Pancreas (tissue), 10 donors: ENCODE measurements at regions not wholly inside any gene's neighbourhood (a gene's known extent, or its start where the extent isn't known, plus 50 kb on each side); places are given as distances from the start of the nearest gene placed in this dataset.

ENCODE experiments used
- ATAC-seq, 4 donors: fragments of 200-7000 bp; cut with Tn5 transposase; one replicate each; pipeline versions ENCODE4 v1.8.0 to v1.9.1; 2020; ENCODE audit warnings: mild to moderate bottlenecking in 4 of 4, moderate library complexity in 4 of 4
- DNase-seq, 6 donors: peaks; one replicate each; pipeline ENCODE4 v3.0.0-alpha.2; 2020
- FAIRE-seq: peaks from 2 replicates; lab custom pipeline; 2012; peaks lifted over from hg19 to GRCh38; lab: Jason Lieb, UNC
- H3K27ac ChIP-seq, 4 donors: fragments of 200-600 bp; sonication (generic); 1 replicate in 3 of 4; 2 replicates in 1 of 4; pipeline versions ENCODE4 v1.5.0 to v1.8.0; 2020
- H3K27me3 ChIP-seq, 4 donors: fragments of 200-600 bp; one replicate each; pipeline ENCODE4 v1.8.0; 2021
- H3K36me3 ChIP-seq, 3 donors: fragments of 200-600 bp; sonication (generic) in 1 of 3; one replicate each; pipeline versions ENCODE4 v1.5.0 to v1.8.0; 2020 to 2021
- H3K4me1 ChIP-seq, 3 donors: fragments of 200-600 bp; one replicate each; pipeline ENCODE4 v1.8.0; 2021
- H3K4me3 ChIP-seq, 4 donors: fragments of 200-600 bp; sonication (generic) in 2 of 4; one replicate each; pipeline versions ENCODE4 v1.5.0 to v1.8.0; 2020 to 2021
- H3K9me3 ChIP-seq, 4 donors: fragments of 200-600 bp; one replicate each; pipeline ENCODE4 v1.8.0; 2021
- CTCF ChIP-seq, 4 donors: fragments of 200-600 bp; sonication (generic) in 3 of 4; IDR thresholded peaks; one replicate each; pipeline versions ENCODE4 v1.5.0 to v1.8.0; 2021; ENCODE audit warnings: antibody characterized with exemption in 4 of 4
- WGBS, 2 donors: extraction: QIAGEN DNeasy Blood & Tissue Kit; methylation state at CpG; one replicate each; pipeline ENCODE4 v1.1.7; 2013; 5-methylcytosine and 5-hydroxymethylcytosine counted together
- intact Hi-C, 3 donors: fragments of 100-400 bp; cut with DNase I; formaldehyde crosslinking; loops; one replicate each; pipeline versions ENCODE4 v1.11.1 to v1.14.2; 2022
- donor health status: healthy with polysubstance abuse.
- donor health status: DM: no; HTN: no; CAD: no; lungs with moderate emphysema.
- donor health status: DM: no; HTN: no; CAD: no.
- donor health status: control.
- donor health status: control.
- donor health status: Bipolar disorder and iron deficiency.
- donor health status: DM: yes; HTN: yes; CAD: no.
- donor health status: DM: no; HTN: no; CAD: no.
- donor health status: DM: no; HTN: no; CAD: no.
- donor health status: DM: yes; HTN: yes; CAD: no.

- intact Hi-C loops, result no loop called here
- WGBS, 2 donors, result 28 to 41% methylated on average over 1 of the region's 1 CpG
- H3K4me1 ChIP-seq, result no peaks in the 10 kb centered on the region
- no peaks in the 10 kb centered on the region for H3K9me3 ChIP-seq
- TF ChIP-seq CTCF (IDR thresholded peaks at IDR 0.05), result no peak
- DNase-seq, result no peak
- no peak overlapping the region for H3K27ac ChIP-seq
- ATAC-seq, result no peak
- no peak overlapping the region for H3K4me3 ChIP-seq
- no peak for FAIRE-seq
- H3K27me3 ChIP-seq, result peaks cover 0 to 4% (median 0%) of the 10 kb centered on the region in 4 donors
- no peaks in the 10 kb centered on the region for H3K36me3 ChIP-seq
Observed at GRCh38 chr10:83706120-83706519, 433.2 kb upstream of the GHITM start.

- ATAC-seq, result no peak
- FAIRE-seq, result no peak
- DNase-seq, result no peak
- H3K27ac ChIP-seq, result no peak overlapping the region
- no peaks in the 10 kb centered on the region for H3K36me3 ChIP-seq
- 41 to 50% methylated on average over 2 of the region's 2 CpGs for WGBS, 2 donors
- no peak for TF ChIP-seq CTCF (IDR thresholded peaks at IDR 0.05)
- no peak overlapping the region for H3K4me3 ChIP-seq
- H3K4me1 ChIP-seq, result no peaks in the 10 kb centered on the region
- no peaks in the 10 kb centered on the region for H3K9me3 ChIP-seq
- peaks cover 0 to 4% (median 0%) of the 10 kb centered on the region in 4 donors for H3K27me3 ChIP-seq
- intact Hi-C loops, result no loop called here
Observed at GRCh38 chr10:83706952-83707582, 432.2 kb upstream of the GHITM start.

DNA sequence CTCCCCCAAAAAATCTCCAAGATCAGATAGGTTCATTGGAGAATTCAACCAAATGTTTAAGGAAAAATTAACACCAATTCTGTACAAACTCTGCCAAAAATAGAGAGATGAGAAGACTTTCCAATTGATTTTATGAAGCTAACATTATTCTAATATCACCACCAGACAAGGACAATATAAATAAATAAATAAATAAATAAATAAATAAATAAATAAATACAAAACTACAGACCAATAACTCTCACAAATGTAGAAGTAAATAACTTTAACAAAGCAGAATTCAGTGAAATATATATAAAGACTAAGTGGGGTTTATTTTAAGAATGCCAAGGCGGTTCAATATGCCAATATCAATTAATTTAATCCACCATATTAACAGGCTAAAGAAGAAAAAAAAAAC lies 425.9 kb upstream of the GHITM start:
- intact Hi-C loops, result no loop called here
- TF ChIP-seq CTCF (IDR thresholded peaks at IDR 0.05), result no peak

GRCh38 chr10:83723080-83723479 lies 416.2 kb upstream of the GHITM start:
- Histone ChIP-seq H3K27me3 (no peaks in the 10 kb centered on the region), H3K4me3 (no peak overlapping the region), H3K9me3 (no peaks in the 10 kb centered on the region), H3K4me1 (no peaks in the 10 kb centered on the region), H3K27ac (no peak overlapping the region), H3K36me3 (no peaks in the 10 kb centered on the region)
- no peak for FAIRE-seq
- no peak for ATAC-seq
- WGBS, 2 donors, result 74 to 78% methylated on average over 2 of the region's 2 CpGs
- no peak for TF ChIP-seq CTCF (IDR thresholded peaks at IDR 0.05)
- DNase-seq, result no peak
- intact Hi-C loops, result no loop called here

More for the DNA sequence above, 425.9 kb upstream of the GHITM start:
- no peak for DNase-seq
- Histone ChIP-seq H3K9me3 (no peaks in the 10 kb centered on the region), H3K4me1 (no peaks in the 10 kb centered on the region), H3K27ac (no peak overlapping the region), H3K27me3 (peaks cover 0 to 3% (median 0%) of the 10 kb centered on the region in 4 donors), H3K4me3 (no peak overlapping the region), H3K36me3 (no peaks in the 10 kb centered on the region)
- 32 to 78% methylated on average over 1 of the region's 1 CpG for WGBS, 2 donors
- FAIRE-seq, result no peak
- no peak for ATAC-seq

- H3K27me3 ChIP-seq, result no peaks in the 10 kb centered on the region
- H3K9me3 ChIP-seq, result no peaks in the 10 kb centered on the region
- WGBS, 2 donors, result 65 to 75% methylated on average over 5 of the region's 5 CpGs
- DNase-seq, result no peak
- intact Hi-C loops, result no loop called here
- H3K27ac ChIP-seq, result no peak overlapping the region
- no peak for ATAC-seq
- no peak for TF ChIP-seq CTCF (IDR thresholded peaks at IDR 0.05)
- H3K4me3 ChIP-seq, result no peak overlapping the region
- FAIRE-seq, result no peak
- no peaks in the 10 kb centered on the region for H3K4me1 ChIP-seq
- no peaks in the 10 kb centered on the region for H3K36me3 ChIP-seq
Observed at GRCh38 chr10:83724471-83725241, 414.7 kb upstream of the GHITM start.
